WTC11 (cell line): ENCODE measurements at regions not wholly inside any gene's neighbourhood (a gene's known extent, or its start where the extent isn't known, plus 50 kb on each side); places are given as distances from the start of the nearest gene placed in this dataset.

ENCODE experiments used
- ATAC-seq: fragments of 200-7000 bp; cut with Tn5 transposase; 2 replicates; pipeline ENCODE4 v1.10.0; 2021; ENCODE audit warnings: mild to moderate bottlenecking, moderate library complexity
- CTCF ChIA-PET: fragments of 300-600 bp; sonication (Branson Sonifier 250); formaldehyde crosslinking; loops from one replicate; lab custom pipeline; 2021; ENCODE audit warnings: antibody characterized with exemption; lab: Charles Lee
- POLR2A ChIA-PET: fragments of 350-600 bp; sonication (Branson Sonifier 250); formaldehyde crosslinking; loops from one replicate; lab custom pipeline; 2021; ENCODE audit warnings: antibody characterized with exemption; lab: Charles Lee
- DNase-seq: peaks from one replicate; pipeline ENCODE4 v3.0.0; 2021; ENCODE audit warnings: low spot score
- H3K27ac Mint-ChIP-seq: 2 replicates; pipeline ENCODE4 v1.8.0; 2021; ENCODE audit warnings: mixed read lengths
- H3K27me3 Mint-ChIP-seq: 2 replicates; pipeline ENCODE4 v1.8.0; 2021; ENCODE audit warnings: low read depth, mild to moderate bottlenecking, moderate library complexity, mixed read lengths
- H3K36me3 Mint-ChIP-seq: 2 replicates; pipeline ENCODE4 v1.8.0; 2021; ENCODE audit warnings: mixed read lengths
- H3K4me1 Mint-ChIP-seq: 2 replicates; pipeline ENCODE4 v1.8.0; 2022; ENCODE audit warnings: mixed read lengths
- H3K4me3 Mint-ChIP-seq: 2 replicates; pipeline ENCODE4 v1.8.0; 2021; ENCODE audit warnings: mild to moderate bottlenecking, moderate library complexity, mixed read lengths
- H3K9me3 Mint-ChIP-seq: 2 replicates; pipeline ENCODE4 v1.8.0; 2021; ENCODE audit warnings: mixed read lengths
- FOXJ3 ChIP-seq: sonication (generic); formaldehyde crosslinking; IDR thresholded peaks from 2 replicates; pipeline ENCODE4 v1.9.0; 2021; ENCODE audit warnings: missing genetic modification reagents, mild to moderate bottlenecking, borderline replicate concordance
- HMGA2 ChIP-seq: fragments of 250-450 bp; sonication (Bioruptor Pico); IDR thresholded peaks from 2 replicates; pipeline ENCODE4 v1.4.0; 2021; ENCODE audit warnings: mild to moderate bottlenecking, moderate library complexity
- IRF2 ChIP-seq: sonication (generic); formaldehyde crosslinking; IDR thresholded peaks from 2 replicates; pipeline ENCODE4 v1.8.0; 2022; ENCODE audit warnings: low read depth, missing genetic modification reagents, borderline replicate concordance
- MYBL2 ChIP-seq: sonication (generic); formaldehyde crosslinking; IDR thresholded peaks from 2 replicates; pipeline ENCODE4 v1.8.1; 2023; ENCODE audit warnings: mild to moderate bottlenecking, moderate library complexity, missing genetic modification reagents
- NFYB ChIP-seq: sonication (generic); formaldehyde crosslinking; conservative IDR thresholded peaks from 2 replicates; pipeline ENCODE4 v1.8.0; 2022; ENCODE audit warnings: low read depth, missing genetic modification reagents
- SMAD3 ChIP-seq: sonication (generic); formaldehyde crosslinking; IDR thresholded peaks from 2 replicates; pipeline ENCODE4 v1.8.0; 2022; ENCODE audit warnings: missing genetic modification reagents, mild to moderate bottlenecking, borderline replicate concordance
- SMAD4 ChIP-seq: sonication (generic); formaldehyde crosslinking; IDR thresholded peaks from 2 replicates; pipeline ENCODE4 v1.8.0; 2022; ENCODE audit warnings: mild to moderate bottlenecking, missing genetic modification reagents
- SOX15 ChIP-seq: fragments of 250-450 bp; sonication (Bioruptor Pico); IDR thresholded peaks from 2 replicates; pipeline ENCODE4 v1.9.0; 2021; ENCODE audit warnings: mild to moderate bottlenecking
- TEAD1 ChIP-seq: sonication (generic); formaldehyde crosslinking; IDR thresholded peaks from 2 replicates; pipeline ENCODE4 v1.8.0; 2022; ENCODE audit warnings: mild to moderate bottlenecking, missing genetic modification reagents
- ZNF138 ChIP-seq: sonication (generic); formaldehyde crosslinking; conservative IDR thresholded peaks from 2 replicates; pipeline ENCODE4 v1.8.1; 2022; ENCODE audit warnings: mild to moderate bottlenecking, moderate library complexity, missing genetic modification reagents
- ZNF232 ChIP-seq: sonication (generic); formaldehyde crosslinking; IDR thresholded peaks from 2 replicates; pipeline ENCODE4 v1.8.0; 2022; ENCODE audit warnings: mild to moderate bottlenecking, missing genetic modification reagents
- ZNF317 ChIP-seq: sonication (generic); formaldehyde crosslinking; IDR thresholded peaks from 2 replicates; pipeline ENCODE4 v1.8.1; 2023; ENCODE audit warnings: low read depth, mild to moderate bottlenecking, moderate library complexity, missing genetic modification reagents, borderline replicate concordance
- ZNF671 ChIP-seq: fragments of 250-450 bp; sonication (Bioruptor Pico); IDR thresholded peaks from 2 replicates; pipeline ENCODE4 v1.8.0; 2021; ENCODE audit warnings: mild to moderate bottlenecking
- TF ChIP-seq, protein P1 (sequence below): sonication (generic); formaldehyde crosslinking; IDR thresholded peaks from 2 replicates; pipeline ENCODE4 v1.8.1; 2023; ENCODE audit warnings: mild to moderate bottlenecking, missing genetic modification reagents
- TF ChIP-seq, protein P2 (sequence below): sonication (generic); formaldehyde crosslinking; IDR thresholded peaks from 2 replicates; pipeline ENCODE4 v1.8.0; 2022; ENCODE audit warnings: mild to moderate bottlenecking, missing genetic modification reagents
- TF ChIP-seq, protein P3 (sequence below): sonication (generic); formaldehyde crosslinking; IDR thresholded peaks from 2 replicates; pipeline ENCODE4 v1.8.1; 2023; ENCODE audit warnings: mild to moderate bottlenecking, moderate library complexity, missing genetic modification reagents
- TF ChIP-seq, protein P4 (sequence below): fragments of 250-450 bp; sonication (Bioruptor Pico); IDR thresholded peaks from 2 replicates; pipeline ENCODE4 v1.9.0; 2021; ENCODE audit warnings: mild to moderate bottlenecking, borderline replicate concordance
- TF ChIP-seq, protein P5 (sequence below): sonication (generic); formaldehyde crosslinking; IDR thresholded peaks from 2 replicates; pipeline ENCODE4 v1.8.1; 2023; ENCODE audit warnings: mild to moderate bottlenecking, missing genetic modification reagents
- TF ChIP-seq, protein P6 (sequence below): fragments of 250-450 bp; sonication (Bioruptor Pico); IDR thresholded peaks from 2 replicates; pipeline ENCODE4 v1.9.0; 2021; ENCODE audit warnings: mild to moderate bottlenecking

DNA sequence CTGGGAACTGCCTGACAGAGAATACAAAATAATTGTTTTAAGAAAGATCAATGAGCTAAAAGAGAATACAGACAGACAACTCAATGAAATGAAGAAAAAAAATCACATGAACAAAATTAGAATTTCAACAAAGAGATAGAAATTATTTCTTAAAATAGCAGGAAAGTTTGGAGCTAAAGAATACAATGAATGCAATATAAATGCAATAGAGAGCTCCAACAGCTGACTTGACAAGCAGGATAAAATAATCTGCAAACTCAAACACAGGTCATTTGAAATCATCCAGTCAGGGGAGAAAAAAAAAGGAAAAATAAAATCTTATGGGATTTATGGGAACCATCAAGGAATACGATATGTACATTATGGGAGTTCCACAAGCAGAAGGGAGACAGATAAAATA, 902.7 kb upstream of the ZEB2 start:
- no peak overlapping the region for H3K4me3 Mint-ChIP-seq
- H3K27me3 Mint-ChIP-seq: no peaks in the 10 kb centered on the region
- POLR2A ChIA-PET: no interaction called here
- TF ChIP-seq SMAD4 (CRISPR knock-in tag): no peak
- no peak for TF ChIP-seq TEAD1 (CRISPR knock-in tag)
- TF ChIP-seq ZNF317 (CRISPR knock-in tag): no peak
- TF ChIP-seq ZNF138 (CRISPR knock-in tag): no peak
- TF ChIP-seq HMGA2 (CRISPR knock-in tag): no peak
- TF ChIP-seq, protein P1, sequence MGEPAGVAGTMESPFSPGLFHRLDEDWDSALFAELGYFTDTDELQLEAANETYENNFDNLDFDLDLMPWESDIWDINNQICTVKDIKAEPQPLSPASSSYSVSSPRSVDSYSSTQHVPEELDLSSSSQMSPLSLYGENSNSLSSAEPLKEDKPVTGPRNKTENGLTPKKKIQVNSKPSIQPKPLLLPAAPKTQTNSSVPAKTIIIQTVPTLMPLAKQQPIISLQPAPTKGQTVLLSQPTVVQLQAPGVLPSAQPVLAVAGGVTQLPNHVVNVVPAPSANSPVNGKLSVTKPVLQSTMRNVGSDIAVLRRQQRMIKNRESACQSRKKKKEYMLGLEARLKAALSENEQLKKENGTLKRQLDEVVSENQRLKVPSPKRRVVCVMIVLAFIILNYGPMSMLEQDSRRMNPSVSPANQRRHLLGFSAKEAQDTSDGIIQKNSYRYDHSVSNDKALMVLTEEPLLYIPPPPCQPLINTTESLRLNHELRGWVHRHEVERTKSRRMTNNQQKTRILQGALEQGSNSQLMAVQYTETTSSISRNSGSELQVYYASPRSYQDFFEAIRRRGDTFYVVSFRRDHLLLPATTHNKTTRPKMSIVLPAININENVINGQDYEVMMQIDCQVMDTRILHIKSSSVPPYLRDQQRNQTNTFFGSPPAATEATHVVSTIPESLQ: no peak
- TF ChIP-seq MYBL2: no peak
- no peak for TF ChIP-seq ZNF232
- TF ChIP-seq NFYB: no peak
- TF ChIP-seq, all 79 proteins: peak for 0
- Mint-ChIP-seq H3K27ac (no peak overlapping the region), H3K36me3 (peaks cover 15% of the 10 kb centered on the region), H3K9me3 (peaks cover 39% of the 10 kb centered on the region), H3K4me1 (peaks cover 8% of the 10 kb centered on the region)
- ATAC-seq (no peak), DNase-seq (no peak)
- CTCF ChIA-PET: no interaction called here

DNA sequence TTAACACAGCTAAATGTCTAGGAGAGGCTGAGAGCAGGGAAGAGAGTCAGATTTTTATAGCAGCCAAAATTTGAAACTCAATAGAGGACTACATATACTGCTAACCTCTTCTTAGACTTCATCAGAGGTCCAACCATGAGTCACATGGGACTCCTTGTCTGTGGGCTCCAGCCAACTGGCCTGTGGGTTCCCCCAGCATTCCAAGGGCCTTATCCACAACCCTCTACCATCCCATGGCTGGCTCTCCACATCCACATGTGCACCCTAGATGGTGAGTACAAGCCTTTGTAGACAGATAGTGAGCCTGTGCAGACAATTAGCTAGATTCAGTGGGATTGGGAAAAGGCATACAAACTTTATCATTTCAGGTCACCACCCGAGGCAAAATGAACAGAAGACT, 901.9 kb upstream of the ZEB2 start:
- ChIA-PET POLR2A (no interaction called here), CTCF (no interaction called here)
- H3K9me3 Mint-ChIP-seq: peaks cover 41% of the 10 kb centered on the region
- no peak overlapping the region for H3K27ac Mint-ChIP-seq
- H3K27me3 Mint-ChIP-seq: no peaks in the 10 kb centered on the region
- H3K4me1 Mint-ChIP-seq: peaks cover 8% of the 10 kb centered on the region
- DNase-seq: no peak
- H3K4me3 Mint-ChIP-seq: no peak overlapping the region
- ATAC-seq: no peak
- H3K36me3 Mint-ChIP-seq: peaks cover 15% of the 10 kb centered on the region
- TF ChIP-seq ZNF317 (CRISPR knock-in tag) (no peak), SOX15 (no peak)
- TF ChIP-seq, protein P2, sequence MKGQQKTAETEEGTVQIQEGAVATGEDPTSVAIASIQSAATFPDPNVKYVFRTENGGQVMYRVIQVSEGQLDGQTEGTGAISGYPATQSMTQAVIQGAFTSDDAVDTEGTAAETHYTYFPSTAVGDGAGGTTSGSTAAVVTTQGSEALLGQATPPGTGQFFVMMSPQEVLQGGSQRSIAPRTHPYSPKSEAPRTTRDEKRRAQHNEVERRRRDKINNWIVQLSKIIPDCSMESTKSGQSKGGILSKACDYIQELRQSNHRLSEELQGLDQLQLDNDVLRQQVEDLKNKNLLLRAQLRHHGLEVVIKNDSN: no peak
- TF ChIP-seq, protein P3, sequence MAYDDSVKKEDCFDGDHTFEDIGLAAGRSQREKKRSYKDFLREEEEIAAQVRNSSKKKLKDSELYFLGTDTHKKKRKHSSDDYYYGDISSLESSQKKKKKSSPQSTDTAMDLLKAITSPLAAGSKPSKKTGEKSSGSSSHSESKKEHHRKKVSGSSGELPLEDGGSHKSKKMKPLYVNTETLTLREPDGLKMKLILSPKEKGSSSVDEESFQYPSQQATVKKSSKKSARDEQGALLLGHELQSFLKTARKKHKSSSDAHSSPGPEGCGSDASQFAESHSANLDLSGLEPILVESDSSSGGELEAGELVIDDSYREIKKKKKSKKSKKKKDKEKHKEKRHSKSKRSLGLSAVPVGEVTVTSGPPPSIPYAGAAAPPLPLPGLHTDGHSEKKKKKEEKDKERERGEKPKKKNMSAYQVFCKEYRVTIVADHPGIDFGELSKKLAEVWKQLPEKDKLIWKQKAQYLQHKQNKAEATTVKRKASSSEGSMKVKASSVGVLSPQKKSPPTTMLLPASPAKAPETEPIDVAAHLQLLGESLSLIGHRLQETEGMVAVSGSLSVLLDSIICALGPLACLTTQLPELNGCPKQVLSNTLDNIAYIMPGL: no peak

DNA sequence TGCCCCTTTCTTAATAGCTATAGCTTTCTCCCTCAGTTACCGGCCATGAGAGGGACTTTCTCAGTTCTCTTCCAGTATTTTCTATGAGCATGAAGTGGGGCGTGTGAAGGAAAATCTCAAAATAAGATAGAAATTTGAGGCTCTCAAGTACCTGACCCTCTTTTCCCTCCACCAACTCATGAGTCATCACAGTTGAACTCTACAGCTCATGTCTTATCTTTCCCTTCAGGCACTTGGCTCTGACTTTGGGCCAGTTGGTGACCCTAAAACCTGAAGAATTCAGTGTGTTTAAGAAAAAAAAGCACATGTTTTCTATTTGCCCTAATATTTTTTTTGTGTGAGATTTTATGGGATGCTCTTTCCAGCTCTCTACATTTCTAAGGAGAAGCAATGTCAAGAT, 896.7 kb upstream of the ZEB2 start:
- H3K4me1 Mint-ChIP-seq: peaks cover 8% of the 10 kb centered on the region
- no peak for DNase-seq
- CTCF ChIA-PET: no interaction called here
- H3K27me3 Mint-ChIP-seq: no peaks in the 10 kb centered on the region
- peaks cover 20% of the 10 kb centered on the region for H3K36me3 Mint-ChIP-seq
- H3K9me3 Mint-ChIP-seq: peaks cover 58% of the 10 kb centered on the region
- no peak overlapping the region for H3K4me3 Mint-ChIP-seq
- ATAC-seq: no peak
- POLR2A ChIA-PET: no interaction called here
- no peak overlapping the region for H3K27ac Mint-ChIP-seq
- TF ChIP-seq SMAD3 (CRISPR knock-in tag): no peak
- no peak for TF ChIP-seq IRF2 (CRISPR knock-in tag)
- TF ChIP-seq, protein P4, sequence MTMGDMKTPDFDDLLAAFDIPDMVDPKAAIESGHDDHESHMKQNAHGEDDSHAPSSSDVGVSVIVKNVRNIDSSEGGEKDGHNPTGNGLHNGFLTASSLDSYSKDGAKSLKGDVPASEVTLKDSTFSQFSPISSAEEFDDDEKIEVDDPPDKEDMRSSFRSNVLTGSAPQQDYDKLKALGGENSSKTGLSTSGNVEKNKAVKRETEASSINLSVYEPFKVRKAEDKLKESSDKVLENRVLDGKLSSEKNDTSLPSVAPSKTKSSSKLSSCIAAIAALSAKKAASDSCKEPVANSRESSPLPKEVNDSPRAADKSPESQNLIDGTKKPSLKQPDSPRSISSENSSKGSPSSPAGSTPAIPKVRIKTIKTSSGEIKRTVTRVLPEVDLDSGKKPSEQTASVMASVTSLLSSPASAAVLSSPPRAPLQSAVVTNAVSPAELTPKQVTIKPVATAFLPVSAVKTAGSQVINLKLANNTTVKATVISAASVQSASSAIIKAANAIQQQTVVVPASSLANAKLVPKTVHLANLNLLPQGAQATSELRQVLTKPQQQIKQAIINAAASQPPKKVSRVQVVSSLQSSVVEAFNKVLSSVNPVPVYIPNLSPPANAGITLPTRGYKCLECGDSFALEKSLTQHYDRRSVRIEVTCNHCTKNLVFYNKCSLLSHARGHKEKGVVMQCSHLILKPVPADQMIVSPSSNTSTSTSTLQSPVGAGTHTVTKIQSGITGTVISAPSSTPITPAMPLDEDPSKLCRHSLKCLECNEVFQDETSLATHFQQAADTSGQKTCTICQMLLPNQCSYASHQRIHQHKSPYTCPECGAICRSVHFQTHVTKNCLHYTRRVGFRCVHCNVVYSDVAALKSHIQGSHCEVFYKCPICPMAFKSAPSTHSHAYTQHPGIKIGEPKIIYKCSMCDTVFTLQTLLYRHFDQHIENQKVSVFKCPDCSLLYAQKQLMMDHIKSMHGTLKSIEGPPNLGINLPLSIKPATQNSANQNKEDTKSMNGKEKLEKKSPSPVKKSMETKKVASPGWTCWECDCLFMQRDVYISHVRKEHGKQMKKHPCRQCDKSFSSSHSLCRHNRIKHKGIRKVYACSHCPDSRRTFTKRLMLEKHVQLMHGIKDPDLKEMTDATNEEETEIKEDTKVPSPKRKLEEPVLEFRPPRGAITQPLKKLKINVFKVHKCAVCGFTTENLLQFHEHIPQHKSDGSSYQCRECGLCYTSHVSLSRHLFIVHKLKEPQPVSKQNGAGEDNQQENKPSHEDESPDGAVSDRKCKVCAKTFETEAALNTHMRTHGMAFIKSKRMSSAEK (CRISPR knock-in tag): no peak
- no peak for TF ChIP-seq FOXJ3 (CRISPR knock-in tag)
- TF ChIP-seq, protein P5, sequence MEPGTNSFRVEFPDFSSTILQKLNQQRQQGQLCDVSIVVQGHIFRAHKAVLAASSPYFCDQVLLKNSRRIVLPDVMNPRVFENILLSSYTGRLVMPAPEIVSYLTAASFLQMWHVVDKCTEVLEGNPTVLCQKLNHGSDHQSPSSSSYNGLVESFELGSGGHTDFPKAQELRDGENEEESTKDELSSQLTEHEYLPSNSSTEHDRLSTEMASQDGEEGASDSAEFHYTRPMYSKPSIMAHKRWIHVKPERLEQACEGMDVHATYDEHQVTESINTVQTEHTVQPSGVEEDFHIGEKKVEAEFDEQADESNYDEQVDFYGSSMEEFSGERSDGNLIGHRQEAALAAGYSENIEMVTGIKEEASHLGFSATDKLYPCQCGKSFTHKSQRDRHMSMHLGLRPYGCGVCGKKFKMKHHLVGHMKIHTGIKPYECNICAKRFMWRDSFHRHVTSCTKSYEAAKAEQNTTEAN (CRISPR knock-in tag): no peak
- TF ChIP-seq, protein P6, sequence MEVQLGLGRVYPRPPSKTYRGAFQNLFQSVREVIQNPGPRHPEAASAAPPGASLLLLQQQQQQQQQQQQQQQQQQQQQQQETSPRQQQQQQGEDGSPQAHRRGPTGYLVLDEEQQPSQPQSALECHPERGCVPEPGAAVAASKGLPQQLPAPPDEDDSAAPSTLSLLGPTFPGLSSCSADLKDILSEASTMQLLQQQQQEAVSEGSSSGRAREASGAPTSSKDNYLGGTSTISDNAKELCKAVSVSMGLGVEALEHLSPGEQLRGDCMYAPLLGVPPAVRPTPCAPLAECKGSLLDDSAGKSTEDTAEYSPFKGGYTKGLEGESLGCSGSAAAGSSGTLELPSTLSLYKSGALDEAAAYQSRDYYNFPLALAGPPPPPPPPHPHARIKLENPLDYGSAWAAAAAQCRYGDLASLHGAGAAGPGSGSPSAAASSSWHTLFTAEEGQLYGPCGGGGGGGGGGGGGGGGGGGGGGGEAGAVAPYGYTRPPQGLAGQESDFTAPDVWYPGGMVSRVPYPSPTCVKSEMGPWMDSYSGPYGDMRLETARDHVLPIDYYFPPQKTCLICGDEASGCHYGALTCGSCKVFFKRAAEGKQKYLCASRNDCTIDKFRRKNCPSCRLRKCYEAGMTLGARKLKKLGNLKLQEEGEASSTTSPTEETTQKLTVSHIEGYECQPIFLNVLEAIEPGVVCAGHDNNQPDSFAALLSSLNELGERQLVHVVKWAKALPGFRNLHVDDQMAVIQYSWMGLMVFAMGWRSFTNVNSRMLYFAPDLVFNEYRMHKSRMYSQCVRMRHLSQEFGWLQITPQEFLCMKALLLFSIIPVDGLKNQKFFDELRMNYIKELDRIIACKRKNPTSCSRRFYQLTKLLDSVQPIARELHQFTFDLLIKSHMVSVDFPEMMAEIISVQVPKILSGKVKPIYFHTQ (CRISPR knock-in tag): no peak
- TF ChIP-seq, protein P3: no peak
- no peak for TF ChIP-seq ZNF671 (CRISPR knock-in tag)
